ENCODE measurements at regions not wholly inside any gene's neighbourhood (a gene's known extent, or its start where the extent isn't known, plus 50 kb on each side); places are given as distances from the start of the nearest gene placed in this dataset.

- DNase-seq = no peak
These were observed 98.3 kb upstream of the DIO3 start for GRCh38 chr14:101462726-101463565.

DNA sequence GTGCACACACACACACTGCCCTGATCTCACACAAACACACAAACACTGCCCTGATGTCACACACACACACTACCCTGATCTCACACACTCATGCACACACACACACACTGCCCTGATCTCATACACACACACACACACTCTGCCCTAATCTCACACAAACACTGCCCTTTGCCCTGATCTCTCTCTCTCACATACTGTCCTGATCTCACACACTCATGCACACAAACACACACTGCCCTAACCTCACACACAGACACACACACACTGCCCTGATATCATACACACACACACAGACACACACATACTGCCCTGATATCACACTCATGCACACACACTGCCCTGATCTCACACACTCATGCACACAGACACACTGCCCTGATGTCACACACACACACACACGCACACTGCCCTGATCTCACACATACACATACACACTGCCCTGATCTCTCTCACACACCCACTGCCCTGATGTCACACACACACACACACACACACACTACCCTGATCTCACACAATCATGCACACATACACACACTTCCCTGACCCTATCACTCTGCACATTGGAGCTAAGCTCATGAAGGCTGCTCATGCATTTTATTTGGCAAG is 97.6 kb upstream of the DIO3 start:
- no peak for DNase-seq

GRCh38 chr14:101464310-101464983 is 96.8 kb upstream of the DIO3 start:
- no peak for DNase-seq

DNA sequence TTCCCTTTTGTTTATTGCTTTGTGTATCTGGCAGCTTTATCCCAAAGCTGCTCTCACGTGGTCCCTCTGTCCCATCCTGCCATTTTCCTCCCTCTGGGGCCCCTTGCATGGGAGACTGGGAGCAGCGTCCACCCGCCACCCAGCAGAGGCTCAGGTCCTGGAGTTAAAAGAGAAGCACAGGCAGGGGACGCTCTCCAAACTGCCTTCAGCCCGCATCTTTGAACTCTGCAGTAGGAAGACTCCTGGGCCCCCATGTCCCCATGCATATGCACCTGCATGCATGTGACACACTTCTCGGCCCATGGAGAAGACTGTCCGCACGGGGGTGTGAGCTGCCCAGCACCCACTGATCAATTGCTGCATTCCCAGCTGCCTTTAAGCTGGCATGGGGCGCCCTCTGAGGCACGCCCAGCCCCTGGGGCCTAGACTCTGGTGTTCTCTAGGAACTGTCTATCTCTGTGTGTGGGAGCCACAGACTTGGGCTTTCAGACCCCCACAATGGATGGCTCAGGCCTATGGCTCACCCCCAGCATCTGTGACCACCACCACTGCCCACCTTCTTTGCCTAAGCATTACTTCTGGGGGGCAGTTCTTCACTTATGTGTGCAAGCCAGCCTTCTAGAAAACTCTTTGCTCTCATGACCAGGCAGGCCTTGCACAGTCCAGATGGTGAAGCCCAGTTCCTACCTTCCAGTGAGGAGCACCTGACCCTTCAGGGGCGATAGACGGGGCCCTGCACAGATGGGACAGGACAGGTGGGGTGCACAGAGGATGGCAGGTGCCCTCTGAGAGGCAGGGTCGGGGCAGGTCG is 96.1 kb upstream of the DIO3 start:
- DNase-seq = no peak

GRCh38 chr14:101465795-101466448 is 95.4 kb upstream of the DIO3 start:
- DNase-seq = no peak

DNA sequence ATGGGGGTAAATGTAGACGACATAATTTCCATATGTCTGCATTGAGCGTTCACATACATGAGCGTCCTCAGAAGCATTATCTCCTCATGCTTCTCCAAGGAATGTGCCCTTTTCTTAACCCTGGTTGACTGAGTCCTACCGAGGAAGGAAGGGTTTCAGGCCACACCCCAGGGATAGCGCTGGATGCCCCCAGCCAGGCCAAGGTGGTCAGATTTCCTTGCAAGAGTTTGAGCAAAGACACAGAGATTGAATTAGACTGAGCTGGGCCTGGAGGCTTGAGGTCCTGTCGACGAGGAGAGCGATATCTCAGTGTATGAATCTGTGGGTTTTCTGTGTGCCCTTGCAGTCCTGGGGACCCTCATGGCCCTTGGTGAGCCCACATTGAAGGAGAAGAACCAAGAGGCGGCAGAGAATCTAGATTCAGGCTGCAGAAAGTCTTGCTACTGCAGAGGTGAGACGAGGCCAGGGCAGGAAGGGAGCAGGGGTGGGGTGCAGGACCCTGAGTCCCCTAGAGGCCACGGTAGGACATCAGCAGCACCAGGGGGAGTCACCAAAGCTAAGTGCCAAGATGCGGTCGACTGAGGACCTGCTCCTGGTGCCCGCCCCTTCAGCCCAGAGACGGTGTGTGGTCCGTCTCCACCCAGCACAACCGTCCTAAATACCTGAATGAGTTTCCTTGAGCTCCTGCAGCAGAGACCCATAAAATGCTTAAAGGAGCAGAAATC is 94.7 kb upstream of the DIO3 start:
- no peak for DNase-seq

GRCh38 chr14:101467181-101467926 is 93.9 kb upstream of the DIO3 start:
- DNase-seq = no peak

GRCh38 chr14:101469382-101470247 is 91.7 kb upstream of the DIO3 start:
- no peak for DNase-seq

DNA sequence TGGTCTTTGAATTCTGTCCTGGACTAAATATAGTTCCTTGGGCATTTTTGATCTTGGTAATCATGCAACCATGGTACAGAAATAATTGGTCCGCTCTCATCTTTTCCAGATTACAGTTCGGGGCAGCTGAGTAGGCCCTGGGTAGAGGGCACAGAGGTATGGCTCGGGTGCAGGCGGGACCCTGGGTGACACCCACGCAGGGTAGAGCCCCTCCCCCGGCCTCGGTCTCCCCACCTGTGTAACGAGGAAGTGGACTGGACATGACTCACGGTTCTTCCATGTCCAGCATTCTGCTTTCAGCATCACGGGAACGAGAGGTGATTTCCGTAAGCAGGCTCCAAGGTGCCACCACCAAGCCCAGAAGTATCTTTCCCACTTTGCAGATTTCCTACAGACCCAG is 91.0 kb upstream of the DIO3 start:
- DNase-seq = no peak

GRCh38 chr14:101471723-101472517 is 89.4 kb upstream of the DIO3 start:
- DNase-seq = no peak

- no peak for DNase-seq
These were observed 88.8 kb upstream of the DIO3 start for GRCh38 chr14:101472518-101472849.

DNA sequence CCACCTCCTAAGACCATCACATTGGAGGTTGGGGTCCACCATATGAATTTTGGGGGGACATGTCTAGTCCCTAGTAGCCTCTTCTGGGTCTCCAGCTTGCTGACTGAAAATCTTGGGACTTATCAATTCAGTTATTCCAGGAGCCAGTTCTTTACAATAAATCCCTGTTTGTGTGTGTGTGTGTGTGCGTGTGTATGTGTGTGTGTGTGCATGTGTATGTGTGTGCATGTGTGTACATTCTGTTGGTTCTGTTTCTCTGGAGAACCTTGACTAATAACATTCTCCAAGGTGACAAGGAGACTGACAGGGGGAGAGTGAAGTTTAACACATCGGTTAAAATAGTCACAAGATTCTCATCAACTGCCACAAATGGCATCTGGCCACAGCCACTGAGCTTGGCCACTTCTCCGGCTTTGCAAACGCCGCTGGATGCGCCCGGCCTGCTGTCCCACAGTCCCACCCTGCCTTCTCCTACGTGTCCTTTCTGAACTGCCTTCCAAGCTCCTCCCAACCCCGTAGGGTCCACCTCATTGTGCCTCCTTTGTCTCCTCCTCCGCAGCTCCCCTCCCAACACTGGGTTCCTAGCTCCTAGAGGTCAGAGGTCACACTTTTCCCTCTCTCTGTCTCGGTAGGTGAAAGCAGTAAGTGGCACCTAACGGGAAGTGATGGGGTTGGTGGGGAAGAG is 88.1 kb upstream of the DIO3 start:
- no peak for DNase-seq

DNA sequence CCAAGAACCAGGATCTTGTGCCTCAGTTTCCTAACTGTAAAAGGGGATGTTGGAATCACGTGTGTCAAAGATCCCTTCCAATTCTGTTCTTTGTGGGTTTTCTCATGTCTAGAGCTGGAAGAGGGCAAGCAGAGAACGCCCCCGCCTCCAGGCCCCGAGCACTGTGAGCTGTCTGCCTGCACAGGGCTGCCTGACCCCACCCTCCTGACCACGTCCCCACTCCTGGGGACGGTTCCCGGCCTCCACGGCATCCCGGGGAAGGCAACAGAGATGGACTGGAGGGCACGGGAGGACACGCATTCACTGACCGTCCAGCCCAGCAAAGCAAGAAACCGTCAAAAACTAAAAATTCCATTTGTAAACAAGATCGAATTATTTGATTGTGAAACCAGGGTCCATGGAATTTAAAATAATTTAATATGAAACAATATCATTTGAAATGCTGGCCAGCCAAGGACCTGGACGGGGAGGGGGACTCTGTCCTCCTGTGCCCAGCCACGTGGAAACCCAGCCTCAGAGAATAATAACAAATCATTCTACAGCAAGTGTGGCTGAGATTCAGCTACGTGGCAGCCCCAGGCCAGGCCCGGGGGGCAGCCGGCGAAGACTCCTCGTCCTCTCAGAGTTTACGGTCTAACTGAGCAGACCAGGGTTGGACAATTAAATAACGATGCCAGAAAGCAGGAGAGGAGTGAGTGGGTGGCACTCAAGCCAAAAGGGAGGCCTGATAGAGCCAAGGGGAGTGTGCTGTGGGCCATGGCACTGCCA is 87.3 kb upstream of the DIO3 start:
- DNase-seq = no peak

DNA sequence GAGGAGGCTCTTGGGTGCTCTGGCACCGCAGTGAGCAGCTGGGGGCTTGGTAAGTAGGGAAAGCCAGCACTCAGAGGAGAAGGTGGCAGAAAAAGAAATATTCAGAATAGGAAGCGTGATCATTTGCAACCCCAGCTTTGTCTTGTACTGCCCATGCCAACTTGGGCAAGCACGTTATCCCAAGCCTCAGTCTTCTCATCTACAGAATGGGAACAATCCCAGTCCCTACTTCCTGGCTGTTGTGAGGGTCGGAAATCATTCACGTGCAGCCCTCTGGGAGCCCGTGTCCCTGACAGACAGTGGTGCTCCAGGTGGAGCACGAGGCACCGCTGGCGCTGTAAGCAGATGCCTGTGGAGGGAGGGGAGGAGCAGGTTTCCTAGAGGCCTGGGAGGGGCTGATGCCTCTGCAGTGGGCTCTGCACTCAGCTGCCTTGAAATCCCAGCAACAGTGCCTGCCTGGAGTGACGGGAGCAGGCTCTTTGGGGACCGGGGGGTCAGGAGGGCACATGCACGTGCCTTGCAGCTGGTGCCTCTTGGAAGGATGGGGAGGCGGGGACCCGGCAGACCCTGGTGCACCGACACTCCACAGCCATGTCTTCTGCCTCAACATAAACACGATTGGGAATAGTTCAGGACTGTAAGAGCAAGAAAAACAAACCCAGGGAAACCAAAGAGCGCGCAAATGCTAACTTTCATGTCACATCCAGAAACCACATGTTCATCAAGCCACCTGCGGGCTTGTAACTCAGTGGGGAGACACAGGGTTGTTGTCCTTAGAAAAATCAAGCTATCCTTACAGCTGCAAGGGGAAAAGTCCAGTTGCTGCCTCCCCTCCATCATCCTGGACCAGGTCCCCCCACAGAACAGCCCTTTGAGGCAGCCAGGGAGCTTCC is 86.5 kb upstream of the DIO3 start:
- DNase-seq = no peak

GRCh38 chr14:101475456-101476257 is 85.6 kb upstream of the DIO3 start:
- no peak for DNase-seq

Data from activated CD4-positive, alpha-beta T cell treated with anti-CD3 and anti-CD28 coated beads, Interleukin-2, amount 50 U/mL, for 48 hours (primary cell).